HG03354 (cell line): ENCODE measurements at regions not wholly inside any gene's neighbourhood (a gene's known extent, or its start where the extent isn't known, plus 50 kb on each side); places are given as distances from the start of the nearest gene placed in this dataset.

Source experiments
- ATAC-seq: cut with Tn5 transposase; IDR thresholded peaks from one replicate; pipeline ENCODE4 v1.9.1; 2021; ENCODE audit warnings: mild to moderate bottlenecking; ENCODE audit not compliant: unreplicated experiment, poor library complexity, severe bottlenecking

GRCh38 chr13:72537395-72537780 is 190.0 kb downstream of the MZT1 start:
- no peak for ATAC-seq

GRCh38 chr13:72536714-72537394 is 190.6 kb downstream of the MZT1 start:
- ATAC-seq: no peak

- no peak for ATAC-seq
These were observed 192.3 kb downstream of the MZT1 start for GRCh38 chr13:72534951-72535640.

GRCh38 chr13:72530471-72530870 is 197.0 kb downstream of the MZT1 start:
- no peak for ATAC-seq

- ATAC-seq: no peak
These were observed 200.1 kb downstream of the MZT1 start for GRCh38 chr13:72527333-72527732.

GRCh38 chr13:72523593-72523992 is 203.8 kb downstream of the MZT1 start:
- no peak for ATAC-seq

- no peak for ATAC-seq
These were observed 204.4 kb downstream of the MZT1 start for GRCh38 chr13:72523049-72523448.

- ATAC-seq: no peak
These were observed 205.3 kb downstream of the MZT1 start for GRCh38 chr13:72521940-72522661.

GRCh38 chr13:72514146-72514545 is 213.3 kb downstream of the MZT1 start:
- ATAC-seq: no peak

GRCh38 chr13:72508392-72508791 is 219.0 kb downstream of the MZT1 start:
- ATAC-seq: no peak

- no peak for ATAC-seq
These were observed 219.8 kb downstream of the MZT1 start for GRCh38 chr13:72507416-72508199.

GRCh38 chr13:72506706-72507105 is 220.7 kb downstream of the MZT1 start:
- no peak for ATAC-seq

- ATAC-seq: no peak
These were observed 222.1 kb downstream of the MZT1 start for GRCh38 chr13:72505376-72505775.

GRCh38 chr13:72504131-72504841 is 223.1 kb downstream of the MZT1 start:
- no peak for ATAC-seq

GRCh38 chr13:72500851-72501250 is 226.6 kb downstream of the MZT1 start:
- no peak for ATAC-seq

GRCh38 chr13:72495681-72496080 is 231.7 kb downstream of the MZT1 start:
- no peak for ATAC-seq

- no peak for ATAC-seq
These were observed 237.7 kb downstream of the MZT1 start for GRCh38 chr13:72489751-72490150.

- no peak for ATAC-seq
These were observed 254.1 kb downstream of the MZT1 start for GRCh38 chr13:72473321-72473720.

- ATAC-seq: no peak
These were observed 257.5 kb downstream of the MZT1 start for GRCh38 chr13:72469906-72470305.

- ATAC-seq: no peak
These were observed 263.9 kb downstream of the MZT1 start for GRCh38 chr13:72463561-72463960.
